HG03342 (cell line): ENCODE measurements at regions not wholly inside any gene's neighbourhood (a gene's known extent, or its start where the extent isn't known, plus 50 kb on each side); places are given as distances from the start of the nearest gene placed in this dataset.

Experiments
- ATAC-seq: cut with Tn5 transposase; IDR thresholded peaks from one replicate; pipeline ENCODE4 v1.9.1; 2021; ENCODE audit warnings: mild to moderate bottlenecking, moderate library complexity; ENCODE audit not compliant: unreplicated experiment

GRCh38 chr4:35100932-35101331, 1143.4 kb downstream of the ARAP2 start:
- no peak for ATAC-seq

- ATAC-seq = no peak
These were observed 1142.2 kb downstream of the ARAP2 start for GRCh38 chr4:35102066-35102465.

- ATAC-seq = no peak
These were observed 1138.8 kb downstream of the ARAP2 start for GRCh38 chr4:35105486-35105885.

GRCh38 chr4:35106091-35106734, 1138.1 kb downstream of the ARAP2 start:
- ATAC-seq = no peak

GRCh38 chr4:35124106-35124505, 1120.2 kb downstream of the ARAP2 start:
- no peak for ATAC-seq

GRCh38 chr4:35125995-35126712, 1118.2 kb downstream of the ARAP2 start:
- no peak for ATAC-seq

GRCh38 chr4:35138449-35138848, 1105.9 kb downstream of the ARAP2 start:
- ATAC-seq = no peak

- no peak for ATAC-seq
These were observed 1096.6 kb downstream of the ARAP2 start for GRCh38 chr4:35147761-35148160.

- ATAC-seq = peak; percentile 87
These were observed 1092.3 kb downstream of the ARAP2 start for GRCh38 chr4:35151816-35152572.

- no peak for ATAC-seq
These were observed 1081.1 kb downstream of the ARAP2 start for GRCh38 chr4:35163168-35163567.

- ATAC-seq = no peak
These were observed 1080.3 kb downstream of the ARAP2 start for GRCh38 chr4:35164063-35164462.

GRCh38 chr4:35166466-35166865, 1077.8 kb downstream of the ARAP2 start:
- ATAC-seq = no peak

GRCh38 chr4:35167385-35167784, 1076.9 kb downstream of the ARAP2 start:
- no peak for ATAC-seq

- ATAC-seq = no peak
These were observed 1068.8 kb downstream of the ARAP2 start for GRCh38 chr4:35175487-35175886.

- no peak for ATAC-seq
These were observed 1068.4 kb downstream of the ARAP2 start for GRCh38 chr4:35175894-35176293.

- ATAC-seq = no peak
These were observed 1061.9 kb downstream of the ARAP2 start for GRCh38 chr4:35182451-35182850.

GRCh38 chr4:35189988-35190613, 1054.2 kb downstream of the ARAP2 start:
- ATAC-seq = no peak

- ATAC-seq = no peak
These were observed 1042.9 kb downstream of the ARAP2 start for GRCh38 chr4:35201403-35201802.

- ATAC-seq = no peak
These were observed 1027.7 kb downstream of the ARAP2 start for GRCh38 chr4:35216636-35217035.

GRCh38 chr4:35217331-35217730, 1027.0 kb downstream of the ARAP2 start:
- ATAC-seq = no peak

- ATAC-seq = no peak
These were observed 1016.0 kb downstream of the ARAP2 start for GRCh38 chr4:35228313-35228712.
